MM.1S (cell line): ENCODE measurements at regions not wholly inside any gene's neighbourhood (a gene's known extent, or its start where the extent isn't known, plus 50 kb on each side); places are given as distances from the start of the nearest gene placed in this dataset.
"Not testable (repeated sequence)": the region's sequence is repeated elsewhere in the genome, so short reads cannot be mapped to it uniquely, and the experiment has no call there.

Experiments
- EZH2 ChIP-seq: fragments of 300-600 bp; sonication (generic); optimal IDR thresholded peaks from 2 replicates; pipeline ENCODE3; 2017; ENCODE audit warnings: low read depth, mild to moderate bottlenecking, antibody characterized with exemption, low read length, mixed read lengths
- EZH2phosphoT487 ChIP-seq: fragments of 300-600 bp; sonication (generic); IDR thresholded peaks from 2 replicates; pipeline ENCODE4 v1.6.1; 2018; ENCODE audit warnings: antibody characterized with exemption, low read length
- TF ChIP-seq, protein P1 (sequence below): fragments of 300-600 bp; sonication (generic); IDR thresholded peaks from 2 replicates; pipeline ENCODE4 v1.5.1; 2016; ENCODE audit warnings: antibody characterized with exemption, low read length, mixed read lengths

DNA sequence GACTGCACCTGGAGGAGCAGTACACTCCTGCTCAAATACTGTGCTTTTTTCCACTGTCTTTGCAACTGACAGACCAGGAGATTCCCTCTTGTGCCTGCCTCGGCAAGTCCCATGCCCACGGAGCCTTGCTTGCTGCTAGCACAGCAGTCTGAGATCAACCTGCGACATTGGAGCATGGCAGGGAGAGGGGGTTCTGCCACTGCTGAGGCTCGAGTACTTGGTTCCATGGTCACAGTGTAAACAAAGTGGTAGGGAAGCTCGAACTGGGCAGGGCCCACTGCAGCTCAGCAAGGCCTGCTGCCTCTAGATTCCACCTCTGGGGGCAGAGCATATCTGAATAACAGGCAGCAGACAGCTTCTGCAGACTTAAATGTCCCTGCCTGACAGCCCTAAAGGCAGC, 63.6 kb downstream of the NBPF8 start:
- TF ChIP-seq, protein P1, sequence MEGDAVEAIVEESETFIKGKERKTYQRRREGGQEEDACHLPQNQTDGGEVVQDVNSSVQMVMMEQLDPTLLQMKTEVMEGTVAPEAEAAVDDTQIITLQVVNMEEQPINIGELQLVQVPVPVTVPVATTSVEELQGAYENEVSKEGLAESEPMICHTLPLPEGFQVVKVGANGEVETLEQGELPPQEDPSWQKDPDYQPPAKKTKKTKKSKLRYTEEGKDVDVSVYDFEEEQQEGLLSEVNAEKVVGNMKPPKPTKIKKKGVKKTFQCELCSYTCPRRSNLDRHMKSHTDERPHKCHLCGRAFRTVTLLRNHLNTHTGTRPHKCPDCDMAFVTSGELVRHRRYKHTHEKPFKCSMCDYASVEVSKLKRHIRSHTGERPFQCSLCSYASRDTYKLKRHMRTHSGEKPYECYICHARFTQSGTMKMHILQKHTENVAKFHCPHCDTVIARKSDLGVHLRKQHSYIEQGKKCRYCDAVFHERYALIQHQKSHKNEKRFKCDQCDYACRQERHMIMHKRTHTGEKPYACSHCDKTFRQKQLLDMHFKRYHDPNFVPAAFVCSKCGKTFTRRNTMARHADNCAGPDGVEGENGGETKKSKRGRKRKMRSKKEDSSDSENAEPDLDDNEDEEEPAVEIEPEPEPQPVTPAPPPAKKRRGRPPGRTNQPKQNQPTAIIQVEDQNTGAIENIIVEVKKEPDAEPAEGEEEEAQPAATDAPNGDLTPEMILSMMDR: not testable (repeated sequence)
- not testable (repeated sequence) for TF ChIP-seq EZH2, EZH2phosphoT487
